22Rv1 (cell line): ENCODE measurements at regions not wholly inside any gene's neighbourhood (a gene's known extent, or its start where the extent isn't known, plus 50 kb on each side); places are given as distances from the start of the nearest gene placed in this dataset.

Experiments
- ZFX ChIP-seq: fragments of 450-650 bp; IDR thresholded peaks from 2 replicates; pipeline ENCODE4 v1.6.1; 2017; ENCODE audit warnings: antibody characterized with exemption, borderline replicate concordance
- TF ChIP-seq, protein P1 (sequence below): fragments of 450-650 bp; IDR thresholded peaks from 2 replicates; pipeline ENCODE4 v1.5.1; 2017; ENCODE audit warnings: mild to moderate bottlenecking

DNA sequence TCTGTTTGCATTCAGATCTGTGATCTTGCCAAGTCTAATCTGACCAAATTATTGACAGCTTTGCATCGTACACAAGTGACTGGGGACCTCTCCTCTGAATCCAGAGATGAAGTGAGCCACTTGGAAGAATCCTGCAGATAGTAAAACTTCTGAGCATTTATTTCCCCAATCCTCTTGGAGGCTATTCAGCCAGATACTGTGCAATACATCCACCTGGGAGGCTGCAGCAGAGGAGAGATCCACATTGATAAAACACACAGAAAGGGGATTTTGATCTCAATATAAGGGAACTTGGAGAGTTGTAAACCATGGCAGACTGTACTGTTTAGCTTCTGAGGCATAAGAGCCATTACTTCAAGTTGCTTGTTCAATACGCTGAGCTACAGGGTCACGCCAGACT lies 654.6 kb downstream of the MTRR start:
- TF ChIP-seq ZFX = no peak
- TF ChIP-seq, protein P1, sequence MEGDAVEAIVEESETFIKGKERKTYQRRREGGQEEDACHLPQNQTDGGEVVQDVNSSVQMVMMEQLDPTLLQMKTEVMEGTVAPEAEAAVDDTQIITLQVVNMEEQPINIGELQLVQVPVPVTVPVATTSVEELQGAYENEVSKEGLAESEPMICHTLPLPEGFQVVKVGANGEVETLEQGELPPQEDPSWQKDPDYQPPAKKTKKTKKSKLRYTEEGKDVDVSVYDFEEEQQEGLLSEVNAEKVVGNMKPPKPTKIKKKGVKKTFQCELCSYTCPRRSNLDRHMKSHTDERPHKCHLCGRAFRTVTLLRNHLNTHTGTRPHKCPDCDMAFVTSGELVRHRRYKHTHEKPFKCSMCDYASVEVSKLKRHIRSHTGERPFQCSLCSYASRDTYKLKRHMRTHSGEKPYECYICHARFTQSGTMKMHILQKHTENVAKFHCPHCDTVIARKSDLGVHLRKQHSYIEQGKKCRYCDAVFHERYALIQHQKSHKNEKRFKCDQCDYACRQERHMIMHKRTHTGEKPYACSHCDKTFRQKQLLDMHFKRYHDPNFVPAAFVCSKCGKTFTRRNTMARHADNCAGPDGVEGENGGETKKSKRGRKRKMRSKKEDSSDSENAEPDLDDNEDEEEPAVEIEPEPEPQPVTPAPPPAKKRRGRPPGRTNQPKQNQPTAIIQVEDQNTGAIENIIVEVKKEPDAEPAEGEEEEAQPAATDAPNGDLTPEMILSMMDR = no peak
